Inflammatory macrophage (primary cell): ENCODE measurements at regions not wholly inside any gene's neighbourhood (a gene's known extent, or its start where the extent isn't known, plus 50 kb on each side); places are given as distances from the start of the nearest gene placed in this dataset.
"Not testable (repeated sequence)": the region's sequence is repeated elsewhere in the genome, so short reads cannot be mapped to it uniquely, and the experiment has no call there.

Experiments
- DNase-seq, 2 donors: peaks; one replicate each; pipeline ENCODE4 v3.0.0-alpha.2; 2020 to 2022

DNA sequence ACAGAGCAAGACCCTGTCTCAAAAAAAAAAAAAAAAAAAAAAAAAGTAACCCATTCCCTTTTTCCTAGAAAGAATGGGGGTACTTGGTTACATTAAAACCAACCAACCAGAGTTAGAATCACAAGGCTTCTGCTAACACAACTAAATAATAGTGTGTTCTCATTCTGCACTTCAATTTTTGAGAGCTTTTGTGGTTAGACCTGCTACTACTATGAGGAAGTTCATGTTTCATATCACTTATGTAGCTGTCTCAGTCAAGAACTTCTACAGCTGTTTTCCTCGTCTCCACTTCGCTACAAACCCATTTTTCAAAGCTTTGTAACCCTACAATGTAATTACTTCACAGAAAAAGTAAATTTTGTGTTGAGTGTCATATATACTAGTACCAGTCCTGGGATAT lies 58.3 kb downstream of the PDHA2 start:
- no peak for DNase-seq

DNA sequence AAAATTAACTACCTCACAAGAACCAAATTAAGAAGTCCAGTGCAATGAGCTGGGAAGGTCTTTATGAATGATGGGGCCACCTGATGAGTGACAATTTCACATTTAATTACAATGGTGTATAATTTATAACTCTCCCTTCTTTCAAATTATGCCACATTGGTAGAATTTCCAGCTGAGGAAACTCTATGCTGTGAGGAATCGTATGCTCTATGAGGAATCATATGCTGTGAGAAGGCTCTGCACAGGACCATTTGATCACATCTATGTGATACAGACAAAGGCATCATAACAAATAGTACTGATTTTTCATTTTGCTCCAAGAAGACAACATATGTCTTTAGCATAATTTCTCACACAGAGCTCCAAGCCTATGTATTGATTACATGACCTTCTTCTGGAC lies 69.3 kb downstream of the PDHA2 start:
- DNase-seq = no peak

DNA sequence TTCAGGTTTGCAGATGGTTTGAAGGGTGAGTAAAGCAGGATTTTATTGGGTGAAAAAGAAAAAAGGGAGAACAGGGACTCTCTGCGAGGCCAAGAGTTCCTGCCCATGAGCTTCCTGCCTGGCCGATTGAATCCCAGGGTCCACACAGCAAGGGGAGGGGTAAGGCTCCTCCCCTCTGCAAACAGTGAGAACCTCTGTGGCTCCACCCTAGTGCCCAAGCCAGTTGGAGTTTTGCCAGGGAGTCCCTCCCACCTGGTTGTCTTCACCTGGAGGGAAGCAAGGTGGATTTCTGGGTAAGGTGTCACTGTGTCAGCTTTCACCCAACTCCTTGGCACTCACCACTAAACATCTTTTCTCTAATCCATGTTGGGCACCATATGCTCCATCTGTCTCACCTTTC lies 70.9 kb downstream of the PDHA2 start:
- no peak for DNase-seq

DNA sequence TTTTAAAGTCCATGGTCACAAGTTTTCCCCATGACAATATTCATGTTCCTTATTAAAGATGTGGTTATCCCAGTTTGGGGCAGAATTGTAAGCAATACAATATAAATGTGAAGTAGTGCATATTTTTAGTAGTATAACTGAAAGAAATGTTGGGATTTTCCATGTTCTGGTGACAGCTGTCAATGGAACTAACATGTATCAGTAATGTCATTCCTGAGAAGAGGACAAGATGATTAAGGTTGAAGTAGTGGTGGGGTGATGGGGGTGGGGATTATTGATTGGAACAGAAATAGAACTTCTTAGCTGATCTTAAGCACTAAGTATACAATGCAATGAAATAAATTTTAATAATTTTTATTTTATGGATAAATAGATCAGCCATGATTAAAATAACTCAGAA lies 81.6 kb downstream of the PDHA2 start:
- no peak for DNase-seq

DNA sequence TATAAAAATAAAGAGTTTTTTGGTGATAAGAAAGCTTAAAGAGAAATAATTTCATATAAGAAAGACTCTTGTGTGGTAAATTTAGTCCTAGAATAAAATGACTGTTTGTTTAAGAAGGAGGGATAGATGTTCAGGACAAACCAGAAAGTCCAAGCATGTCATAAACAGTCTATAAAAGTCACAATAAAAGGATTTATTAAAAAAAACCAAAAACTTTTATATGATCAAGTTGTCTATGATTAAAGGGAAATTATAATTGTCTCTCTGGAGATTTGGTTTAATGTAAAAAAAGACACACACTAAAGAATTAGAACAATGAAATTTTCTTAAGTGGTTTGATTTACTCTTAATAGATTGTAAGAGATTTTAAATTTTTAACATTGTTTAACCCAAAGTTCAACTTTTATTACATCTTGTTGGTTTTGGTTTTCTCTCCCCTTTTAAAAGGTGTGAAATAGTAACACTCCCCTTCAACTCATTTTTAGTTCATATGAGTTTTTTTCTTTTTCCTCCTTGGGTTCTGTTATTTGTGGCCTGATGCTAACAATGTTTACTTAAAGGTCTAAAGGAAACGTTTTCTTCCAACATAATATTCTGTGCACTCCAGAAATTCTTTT lies 89.7 kb downstream of the PDHA2 start:
- DNase-seq = no peak

DNA sequence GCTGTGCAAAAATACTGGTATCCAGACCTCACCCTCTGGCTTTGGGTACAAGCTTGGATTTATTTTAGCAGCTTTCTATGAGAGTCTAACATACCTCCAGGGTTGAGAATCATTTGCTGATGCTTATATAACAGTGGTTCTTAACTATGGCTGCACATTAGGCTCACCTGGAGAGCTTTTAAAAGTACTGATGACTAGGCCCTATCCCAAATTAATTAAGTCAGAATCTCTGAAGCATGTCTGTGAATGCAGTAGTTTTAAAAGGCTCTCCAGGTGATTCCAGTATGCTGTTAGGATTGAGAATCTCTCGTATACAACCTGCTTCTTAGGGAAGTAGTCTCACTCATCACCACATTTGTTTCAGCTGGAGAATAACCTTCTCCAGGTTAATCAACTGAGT lies 99.2 kb downstream of the PDHA2 start:
- no peak for DNase-seq

DNA sequence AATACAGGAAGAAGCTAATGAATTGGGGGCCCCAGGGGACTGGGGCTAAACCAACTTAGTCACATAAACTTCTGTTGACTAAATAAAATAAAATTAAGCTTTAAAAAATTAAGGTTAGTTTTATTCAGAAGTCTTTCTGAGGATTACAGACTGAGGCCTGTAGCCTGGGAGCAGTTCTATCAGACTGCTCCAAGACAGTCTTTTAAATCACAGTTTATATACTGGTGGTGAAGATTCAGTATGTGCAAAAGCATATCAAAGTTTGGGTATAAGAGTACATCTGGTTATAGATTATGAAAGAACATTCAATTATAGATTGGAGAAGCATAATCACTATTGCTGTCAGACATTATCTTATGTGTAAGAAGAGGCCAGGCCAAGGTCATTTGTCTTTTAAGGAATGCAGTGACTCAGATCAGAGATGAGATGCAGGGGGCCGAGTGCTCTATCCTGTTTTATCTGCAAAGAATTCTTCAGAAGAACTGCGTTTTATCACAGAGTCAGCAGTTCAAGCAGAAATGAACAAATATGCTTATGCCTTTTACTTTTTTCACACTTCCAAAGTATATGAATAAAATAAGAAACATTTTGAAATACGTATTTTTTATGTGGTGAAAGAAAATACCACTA lies 109.4 kb downstream of the PDHA2 start:
- no peak for DNase-seq

DNA sequence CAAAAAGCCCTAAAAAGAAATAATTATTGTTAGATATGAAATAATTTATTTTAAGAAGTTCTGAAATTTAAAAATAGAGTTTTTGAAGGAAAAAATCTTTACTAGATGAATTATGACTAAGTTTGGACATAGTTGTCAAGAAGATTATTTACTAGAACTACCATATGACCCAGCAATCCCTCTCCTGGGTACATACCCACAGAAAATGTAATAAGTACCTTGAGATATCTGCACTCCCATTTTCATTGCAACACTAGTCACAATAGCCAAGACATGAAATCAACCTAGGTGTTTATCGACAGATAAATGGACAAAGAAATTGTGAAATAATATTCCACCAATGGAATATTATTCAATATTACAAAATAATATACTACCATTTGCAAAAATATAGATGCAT lies 109.9 kb downstream of the PDHA2 start:
- no peak for DNase-seq

DNA sequence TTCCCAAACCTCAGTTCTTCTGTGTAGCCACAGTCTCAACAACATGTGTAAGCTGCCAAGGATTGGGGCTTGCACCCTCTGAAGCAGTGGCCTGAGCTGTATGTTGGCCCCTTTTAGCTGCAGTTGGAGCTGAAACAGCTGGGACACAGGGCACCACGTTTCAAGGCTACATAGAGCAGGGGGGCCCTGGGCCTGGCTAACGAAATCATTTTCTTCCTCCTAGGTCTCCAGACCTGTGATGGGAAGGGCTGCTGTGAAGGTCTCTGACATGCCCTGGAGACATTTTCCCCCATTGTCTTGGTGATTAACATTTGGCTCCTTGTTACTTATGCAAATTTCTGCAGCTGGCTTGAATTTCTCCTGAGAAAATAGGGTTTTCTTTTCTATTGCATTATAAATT lies 112.6 kb downstream of the PDHA2 start:
- DNase-seq = not testable (repeated sequence)

DNA sequence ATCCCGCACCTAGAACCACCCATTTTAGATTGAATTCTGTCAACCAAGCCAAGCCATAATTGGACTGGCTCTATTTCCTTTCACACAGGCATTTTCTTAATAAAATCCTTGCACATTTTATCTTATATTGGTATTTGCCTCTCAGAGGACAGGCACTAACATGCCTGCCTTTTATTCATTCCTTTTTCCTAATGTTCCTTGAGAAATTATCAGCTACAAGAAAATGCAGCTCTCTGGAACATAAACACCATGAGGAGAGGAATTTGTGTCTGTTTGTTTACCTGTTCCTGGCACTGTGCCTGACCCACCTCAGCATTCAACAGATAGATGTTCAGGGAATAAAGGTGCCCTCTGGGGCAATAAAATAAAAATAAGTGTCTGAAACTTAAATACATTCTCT lies 116.2 kb downstream of the PDHA2 start:
- no peak for DNase-seq

DNA sequence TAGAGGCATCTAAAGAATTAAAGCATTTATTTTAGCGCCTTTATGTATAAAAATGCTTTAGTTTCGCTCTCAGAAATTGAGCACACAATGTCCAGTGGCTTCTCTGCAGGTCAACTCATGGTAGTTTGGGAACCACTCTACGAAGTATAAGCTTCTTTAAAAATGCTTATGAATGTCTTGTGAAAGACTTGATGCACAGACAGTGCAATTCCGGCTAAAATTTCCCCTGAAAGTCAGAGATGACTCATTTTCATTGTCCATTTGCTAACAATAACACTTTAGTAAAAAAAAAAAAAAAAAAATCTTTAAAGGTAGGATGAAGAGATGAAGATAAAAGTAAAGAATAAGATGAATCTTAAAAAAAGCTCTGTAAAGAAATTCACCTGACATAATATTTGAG lies 117.2 kb downstream of the PDHA2 start:
- no peak for DNase-seq

DNA sequence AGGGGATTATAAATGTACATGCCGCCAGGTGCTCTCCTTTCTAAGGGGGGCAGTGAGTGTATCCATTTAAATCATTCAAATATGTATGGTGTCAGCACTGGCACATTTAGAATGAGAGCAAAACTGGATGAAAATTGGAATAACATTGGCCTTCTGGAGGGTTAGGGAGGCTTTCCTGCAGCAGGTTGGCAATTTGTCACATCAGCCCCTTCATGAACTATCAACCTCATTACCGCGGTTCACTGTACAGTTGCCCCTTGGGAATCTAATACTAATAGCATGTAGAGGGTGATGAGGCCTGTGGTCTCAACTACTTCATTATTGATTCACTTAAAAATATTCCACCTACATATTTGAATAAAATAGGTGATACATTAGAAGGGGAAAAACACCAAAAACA lies 117.9 kb downstream of the PDHA2 start:
- no peak for DNase-seq

DNA sequence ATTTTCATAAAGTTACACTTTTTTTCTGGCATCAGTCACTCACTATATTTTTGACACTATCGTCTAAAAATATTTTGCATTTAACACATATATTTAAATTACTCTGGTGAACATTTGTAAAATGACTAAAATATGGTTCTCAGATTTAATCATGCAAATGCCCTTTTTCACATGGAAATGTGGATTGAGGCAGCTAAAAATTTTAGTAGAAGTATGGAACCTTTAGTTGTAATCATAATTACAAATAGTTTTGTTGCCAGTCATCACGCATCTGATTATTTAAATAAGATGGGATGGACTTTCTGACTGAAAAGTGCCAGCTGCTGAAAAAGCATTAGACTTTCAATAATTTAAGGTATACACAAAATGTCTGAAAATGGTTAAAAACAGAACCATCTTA lies 119.3 kb downstream of the PDHA2 start:
- no peak for DNase-seq

DNA sequence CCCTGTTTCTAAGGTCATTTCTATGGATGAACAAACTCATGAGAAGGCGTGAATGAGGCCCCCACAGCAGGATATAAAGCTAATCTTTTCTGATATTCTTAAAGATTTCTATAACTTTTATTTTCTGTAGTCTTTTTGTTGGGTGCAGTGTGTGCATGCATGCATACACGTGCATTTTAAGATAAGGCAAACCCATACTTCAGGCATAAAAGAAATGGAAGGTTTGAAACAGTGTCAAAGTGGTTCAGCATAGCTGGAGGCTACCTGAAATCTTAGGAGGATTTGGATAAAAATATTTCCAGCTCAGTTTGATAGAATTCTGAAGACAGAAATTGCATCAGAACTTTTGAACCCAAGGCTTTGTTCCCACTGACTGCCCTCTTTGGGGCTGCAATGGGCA lies 119.7 kb downstream of the PDHA2 start:
- DNase-seq = no peak

DNA sequence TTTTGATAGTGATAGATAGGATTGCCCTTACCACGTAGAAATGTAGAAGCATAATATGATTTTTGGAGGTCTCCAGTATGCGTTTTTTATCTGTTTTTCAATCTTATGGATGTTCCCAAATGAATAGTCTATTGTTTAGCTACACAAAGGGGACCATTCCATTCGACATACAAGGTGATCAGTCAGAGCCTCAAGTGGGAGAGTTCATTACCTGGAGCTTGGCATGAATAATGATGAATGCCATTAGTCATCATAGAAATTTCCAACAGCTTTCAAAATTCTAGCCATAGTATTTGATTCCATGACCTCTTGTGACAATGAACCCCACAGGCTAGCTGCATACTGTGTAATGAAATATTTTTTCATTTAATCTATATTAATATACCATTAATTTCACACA lies 123.6 kb downstream of the PDHA2 start:
- DNase-seq = no peak

DNA sequence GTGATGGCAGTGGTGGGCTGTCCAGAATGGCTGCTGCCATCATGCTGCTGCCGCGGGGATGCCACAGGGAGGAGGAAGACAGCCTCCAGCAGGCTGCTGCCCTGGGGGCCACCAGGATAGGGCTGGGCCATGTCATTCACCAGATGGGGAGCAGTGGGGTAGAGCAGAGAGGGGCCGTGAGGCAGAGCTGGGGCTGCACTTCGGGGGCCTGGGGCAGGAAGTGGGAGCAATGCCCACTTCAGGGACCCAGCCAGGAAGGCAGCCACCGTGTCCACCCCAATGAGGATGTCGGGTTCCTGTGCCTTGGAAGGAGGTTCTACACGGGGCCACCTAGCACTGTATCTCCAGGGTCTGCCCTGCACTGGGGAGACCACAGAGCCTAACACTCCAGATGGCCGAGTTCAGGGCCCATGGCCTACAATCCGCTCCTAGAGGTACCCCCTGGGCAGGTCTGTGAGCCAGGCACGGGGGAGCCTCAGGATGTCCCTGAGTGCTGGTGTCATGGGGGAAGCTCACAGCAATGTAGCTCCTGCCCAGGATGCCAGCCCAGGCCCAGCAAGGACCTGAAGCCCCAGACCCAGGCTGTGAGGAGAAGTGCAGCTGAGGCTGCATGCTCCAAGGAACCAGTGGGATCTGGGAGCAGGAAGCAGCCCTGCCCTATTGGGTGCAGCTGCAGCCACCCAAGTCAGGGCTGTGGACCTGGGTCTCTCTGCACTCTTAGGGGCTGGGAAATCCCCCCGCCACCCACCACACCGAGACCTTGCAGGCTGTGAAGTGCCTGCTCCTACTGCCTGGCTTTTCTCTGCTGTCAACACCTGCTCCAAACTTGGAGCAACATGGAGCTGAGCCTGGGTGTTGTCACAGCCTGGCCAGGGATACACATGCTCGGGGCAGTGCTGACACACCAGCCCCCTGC lies 140.3 kb downstream of the PDHA2 start:
- no peak for DNase-seq

DNA sequence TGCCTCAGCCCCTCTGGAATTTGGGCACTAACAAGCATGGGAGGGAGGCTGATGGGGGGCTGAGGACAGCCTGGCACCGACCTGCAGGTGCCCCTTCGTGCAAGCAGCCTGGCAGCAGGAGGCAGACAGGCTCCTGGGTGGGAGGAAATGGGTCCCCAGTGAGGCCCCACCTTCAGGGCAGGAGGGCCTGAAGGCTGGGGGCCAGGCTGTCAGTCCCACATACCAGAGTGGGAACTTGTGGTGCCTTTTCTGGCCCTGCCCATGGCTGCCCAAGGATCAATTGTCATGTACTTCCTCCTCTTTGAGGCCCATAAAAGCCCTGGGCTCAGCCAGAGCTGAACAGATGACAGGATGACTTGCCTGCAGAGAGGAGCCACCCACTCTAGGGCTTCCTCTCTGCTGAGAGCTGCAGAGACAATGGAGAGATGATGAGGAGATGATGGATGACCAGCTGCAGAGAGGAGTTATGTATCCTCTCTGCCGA lies 141.0 kb downstream of the PDHA2 start:
- DNase-seq = no peak

DNA sequence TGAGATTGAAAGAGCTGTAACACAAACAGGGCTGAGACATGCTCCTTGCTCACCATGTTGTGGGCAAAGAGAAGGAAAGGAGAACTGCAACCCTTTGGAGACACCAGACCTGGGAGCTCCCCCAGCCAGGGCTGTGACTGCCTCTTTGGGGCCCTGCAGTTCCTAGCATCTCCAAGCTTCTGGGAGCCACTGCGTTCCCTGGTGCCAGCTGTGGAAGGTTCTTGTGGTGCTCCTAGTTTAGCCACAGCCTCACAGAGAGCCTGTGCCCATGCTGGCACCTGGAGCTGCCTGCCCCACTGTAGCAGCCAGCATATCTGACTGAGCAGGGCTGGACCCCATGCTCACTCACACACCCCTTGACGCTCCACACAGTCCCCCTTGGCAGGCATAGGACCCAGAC lies 141.7 kb downstream of the PDHA2 start:
- DNase-seq = no peak

DNA sequence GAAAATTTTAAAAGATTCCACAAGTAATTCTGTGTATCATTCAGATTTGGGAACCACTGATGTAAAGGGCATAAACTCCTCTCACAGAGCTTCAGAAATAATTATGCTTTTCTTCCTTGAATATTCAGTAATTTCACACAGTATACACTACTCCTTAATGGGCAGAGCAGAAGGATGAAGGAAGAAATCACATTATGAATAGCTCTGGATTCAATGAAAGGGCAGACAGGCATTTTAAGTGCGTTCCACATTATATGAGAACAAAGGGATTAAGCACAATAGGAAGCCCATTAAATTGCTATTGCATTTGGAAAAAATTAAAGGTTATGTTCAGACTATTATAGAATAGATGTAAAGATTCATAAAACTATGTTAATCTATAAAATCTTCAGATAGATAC lies 142.6 kb downstream of the PDHA2 start:
- no peak for DNase-seq

DNA sequence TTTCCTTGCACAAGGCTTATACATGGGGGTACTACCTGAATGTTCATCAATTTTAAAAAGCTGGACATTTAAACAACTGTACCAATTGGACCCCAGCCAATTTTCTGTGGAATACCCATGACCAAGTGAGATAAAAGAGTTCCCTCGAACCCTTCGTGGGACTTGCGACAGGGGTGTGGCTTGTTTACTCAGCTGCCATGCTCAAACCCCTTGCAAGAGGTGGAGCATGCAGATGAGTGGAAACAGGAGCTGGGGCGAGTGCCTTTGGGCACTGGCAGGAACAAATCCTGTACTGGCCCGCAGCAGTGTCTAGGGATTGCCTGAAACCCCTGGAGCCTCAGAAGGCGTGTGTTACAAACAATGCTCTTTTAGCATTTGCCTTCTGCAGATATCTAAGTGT lies 144.2 kb downstream of the PDHA2 start:
- DNase-seq = no peak

DNA sequence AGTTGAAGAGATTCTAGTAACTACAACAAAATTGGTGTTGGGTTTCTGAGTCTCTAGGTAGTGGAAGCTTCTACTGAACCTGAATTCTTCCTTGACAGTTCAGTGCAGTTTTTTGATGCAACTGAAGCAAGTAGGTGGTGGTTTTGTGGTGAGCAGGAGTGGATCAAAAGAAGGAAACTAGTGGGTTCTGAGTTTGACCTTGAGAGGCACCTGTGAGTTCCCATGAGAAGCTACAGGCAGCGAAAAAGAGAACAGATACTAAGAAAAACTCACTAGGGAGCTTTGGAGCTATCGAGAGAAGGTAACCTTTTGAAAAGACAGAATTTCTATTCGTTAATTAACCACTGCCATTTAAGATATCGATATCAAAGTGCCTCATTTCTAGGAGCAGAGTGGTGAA lies 145.2 kb downstream of the PDHA2 start:
- no peak for DNase-seq

DNA sequence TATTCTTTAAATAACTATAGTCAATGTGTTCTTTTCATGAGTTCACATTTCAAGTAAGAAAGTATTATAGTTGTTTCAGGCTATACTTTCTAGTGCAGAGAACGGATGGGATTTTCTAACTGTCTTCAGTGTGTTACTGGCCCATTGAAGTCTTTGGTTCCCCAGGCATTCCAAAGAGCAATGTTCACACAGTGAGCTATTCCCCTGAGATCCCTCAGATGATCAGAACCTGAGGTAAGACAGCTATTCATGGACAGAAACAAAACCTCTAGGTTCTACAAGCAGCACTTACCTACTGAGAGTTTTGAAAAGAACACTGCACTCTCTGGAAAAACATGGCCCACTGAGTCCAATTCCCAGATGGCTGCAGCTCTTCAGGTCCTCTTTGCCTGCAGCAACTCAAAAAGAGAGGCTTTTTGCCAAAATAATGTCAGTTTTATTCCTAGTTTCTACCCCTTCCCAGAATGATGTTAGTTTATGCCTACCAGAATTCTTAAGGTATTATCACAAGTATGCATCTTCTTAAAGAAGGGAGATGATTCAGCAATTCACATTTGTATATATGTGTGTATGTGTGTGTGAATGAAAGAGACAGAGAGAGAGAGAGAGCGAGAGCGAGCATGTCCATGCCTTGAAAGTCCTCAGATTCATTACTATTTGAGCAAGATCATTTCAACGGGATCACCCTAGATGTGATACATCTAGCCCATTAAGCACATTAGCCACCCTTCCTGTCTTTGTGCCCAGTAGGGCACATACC lies 146.1 kb downstream of the PDHA2 start:
- no peak for DNase-seq

DNA sequence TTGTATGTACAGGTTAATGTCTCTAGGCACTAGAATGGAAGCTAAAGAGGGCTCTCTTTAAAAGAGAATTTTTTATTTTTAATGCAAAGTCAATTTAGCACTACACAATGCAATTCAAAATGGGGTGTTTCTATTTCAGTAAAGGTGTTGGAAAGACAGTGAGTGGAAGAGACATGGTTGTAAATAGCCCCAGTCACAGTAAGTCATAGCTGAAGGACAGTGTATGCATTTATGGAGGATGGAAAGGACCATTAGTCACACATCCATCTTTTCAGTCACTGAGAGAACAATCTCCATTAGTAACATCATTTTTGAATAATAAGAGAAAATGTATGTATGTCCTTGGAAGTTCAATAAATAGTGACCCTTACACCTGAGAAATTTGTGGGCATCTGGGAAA lies 148.0 kb downstream of the PDHA2 start:
- DNase-seq = no peak
